A673 (cell line): ENCODE measurements at regions not wholly inside any gene's neighbourhood (a gene's known extent, or its start where the extent isn't known, plus 50 kb on each side); places are given as distances from the start of the nearest gene placed in this dataset.

Source experiments
- EZH2 ChIP-seq: fragments of 200-600 bp; sonication (generic); IDR thresholded peaks from 2 replicates; pipeline ENCODE4 v1.6.1; 2017; ENCODE audit warnings: borderline replicate concordance, low read depth, mild to moderate bottlenecking, mixed read lengths, antibody characterized with exemption, low read length; ENCODE audit not compliant: poor library complexity, severe bottlenecking
- TF ChIP-seq, protein P1 (sequence below): fragments of 300-800, 200-600 bp; sonication (generic); conservative IDR thresholded peaks from 2 replicates; pipeline ENCODE4 v1.5.1; 2017; ENCODE audit warnings: low read depth, mild to moderate bottlenecking, antibody characterized with exemption, low read length, moderate library complexity, mixed read lengths

DNA sequence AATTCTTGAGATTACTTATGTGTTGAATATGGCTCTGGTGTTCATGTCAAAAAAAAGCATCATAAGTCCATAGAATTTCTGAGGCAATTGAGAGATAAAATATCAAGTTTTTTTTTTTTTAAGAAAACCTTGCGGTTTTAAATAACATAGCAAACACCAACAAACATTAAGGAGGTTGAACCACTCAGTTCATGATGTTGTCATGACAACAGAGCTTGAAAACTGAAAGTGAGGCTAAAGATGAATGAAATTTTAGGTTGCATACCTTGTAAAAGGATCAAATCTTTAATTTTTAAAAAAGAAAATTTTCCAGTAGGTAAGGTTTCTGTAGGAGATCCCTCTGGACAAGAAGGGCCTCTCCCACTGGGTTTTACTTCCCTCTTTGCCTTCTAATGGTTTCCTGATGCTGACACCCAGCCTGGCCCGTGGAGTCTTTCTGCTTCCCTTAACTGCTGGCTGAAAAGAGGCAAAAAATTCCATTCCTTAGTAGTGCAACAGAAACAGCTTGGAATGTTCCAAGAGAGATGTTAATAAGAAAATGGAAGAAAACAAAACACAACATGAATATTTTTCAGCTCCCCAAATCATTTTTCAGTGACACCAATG lies 60.0 kb upstream of the FER start:
- TF ChIP-seq, protein P1, sequence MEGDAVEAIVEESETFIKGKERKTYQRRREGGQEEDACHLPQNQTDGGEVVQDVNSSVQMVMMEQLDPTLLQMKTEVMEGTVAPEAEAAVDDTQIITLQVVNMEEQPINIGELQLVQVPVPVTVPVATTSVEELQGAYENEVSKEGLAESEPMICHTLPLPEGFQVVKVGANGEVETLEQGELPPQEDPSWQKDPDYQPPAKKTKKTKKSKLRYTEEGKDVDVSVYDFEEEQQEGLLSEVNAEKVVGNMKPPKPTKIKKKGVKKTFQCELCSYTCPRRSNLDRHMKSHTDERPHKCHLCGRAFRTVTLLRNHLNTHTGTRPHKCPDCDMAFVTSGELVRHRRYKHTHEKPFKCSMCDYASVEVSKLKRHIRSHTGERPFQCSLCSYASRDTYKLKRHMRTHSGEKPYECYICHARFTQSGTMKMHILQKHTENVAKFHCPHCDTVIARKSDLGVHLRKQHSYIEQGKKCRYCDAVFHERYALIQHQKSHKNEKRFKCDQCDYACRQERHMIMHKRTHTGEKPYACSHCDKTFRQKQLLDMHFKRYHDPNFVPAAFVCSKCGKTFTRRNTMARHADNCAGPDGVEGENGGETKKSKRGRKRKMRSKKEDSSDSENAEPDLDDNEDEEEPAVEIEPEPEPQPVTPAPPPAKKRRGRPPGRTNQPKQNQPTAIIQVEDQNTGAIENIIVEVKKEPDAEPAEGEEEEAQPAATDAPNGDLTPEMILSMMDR = no peak
- TF ChIP-seq EZH2 = no peak
